Upper lobe of right lung (tissue), 1 donor: ENCODE measurements at regions not wholly inside any gene's neighbourhood (a gene's known extent, or its start where the extent isn't known, plus 50 kb on each side); places are given as distances from the start of the nearest gene placed in this dataset.
A peak's percentile ranks its signal among the peaks of the same experiment; 100 is the strongest.
"Not testable (repeated sequence)": the region's sequence is repeated elsewhere in the genome, so short reads cannot be mapped to it uniquely, and the experiment has no call there.

ENCODE experiments used
- ATAC-seq: fragments of 200-7000 bp; cut with Tn5 transposase; one replicate; pipeline ENCODE4 v1.9.1; 2020; ENCODE audit warnings: mild to moderate bottlenecking, moderate library complexity
- DNase-seq: peaks from one replicate; pipeline ENCODE4 v3.0.0-alpha.2; 2020
- H3K27ac ChIP-seq: fragments of 200-600 bp; one replicate; pipeline ENCODE4 v1.8.0; 2022
- H3K27me3 ChIP-seq: fragments of 200-600 bp; one replicate; pipeline ENCODE4 v1.8.0; 2022; ENCODE audit warnings: mild to moderate bottlenecking
- H3K36me3 ChIP-seq: fragments of 200-600 bp; one replicate; pipeline ENCODE4 v1.8.0; 2022
- H3K4me1 ChIP-seq: fragments of 200-600 bp; one replicate; pipeline ENCODE4 v1.8.0; 2022
- H3K4me3 ChIP-seq: fragments of 200-600 bp; one replicate; pipeline ENCODE4 v1.8.0; 2022; ENCODE audit warnings: mild to moderate bottlenecking
- H3K9me3 ChIP-seq: fragments of 200-600 bp; one replicate; pipeline ENCODE4 v1.8.0; 2022
- intact Hi-C: fragments of 100-400 bp; cut with DNase I; formaldehyde crosslinking; loops from one replicate; pipeline ENCODE4 v1.11.0; 2022
- TF ChIP-seq, protein P1 (sequence below): fragments of 200-600 bp; IDR thresholded peaks from one replicate; pipeline ENCODE4 v1.8.0; 2022; ENCODE audit warnings: antibody characterized with exemption
- donor health status: DM: no; HTN: yes; CAD: no; lungs with severe emphysema.

GRCh38 chr12:9473638-9474037, 134.1 kb downstream of the KLRB1 start:
- H3K4me3 ChIP-seq, H3K27me3 ChIP-seq, intact Hi-C loops, H3K4me1 ChIP-seq, H3K27ac ChIP-seq, H3K36me3 ChIP-seq, H3K9me3 ChIP-seq, ATAC-seq, DNase-seq: not testable (repeated sequence)

DNA sequence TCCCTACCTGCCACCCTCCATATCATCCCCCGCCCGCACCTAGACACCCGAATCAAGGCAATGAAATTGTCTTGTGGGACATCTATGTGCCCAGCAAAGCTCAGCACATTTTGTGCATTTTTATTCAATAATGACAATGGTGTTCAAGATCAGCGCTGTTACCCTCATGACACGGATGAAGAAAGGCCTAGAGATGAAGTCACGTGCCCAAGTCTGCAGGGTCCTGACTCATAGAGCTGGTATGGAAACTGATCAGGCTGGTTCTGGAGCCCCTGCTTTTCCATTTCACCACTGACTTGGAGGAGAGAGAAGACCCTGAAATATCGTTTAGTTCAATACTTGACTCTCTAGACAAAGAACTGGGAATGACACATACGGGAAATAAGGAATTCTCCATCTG, 136.2 kb downstream of the KLRB1 start:
- intact Hi-C loops, H3K4me3 ChIP-seq, H3K4me1 ChIP-seq, H3K27ac ChIP-seq, H3K36me3 ChIP-seq, ATAC-seq, H3K9me3 ChIP-seq, DNase-seq, H3K27me3 ChIP-seq: not testable (repeated sequence)

- H3K36me3 ChIP-seq, H3K4me3 ChIP-seq, H3K27ac ChIP-seq, H3K27me3 ChIP-seq, H3K9me3 ChIP-seq, ATAC-seq, DNase-seq, H3K4me1 ChIP-seq, intact Hi-C loops: not testable (repeated sequence)
These were observed 137.3 kb downstream of the KLRB1 start for GRCh38 chr12:9470367-9470766.

GRCh38 chr12:9469956-9470355, 137.8 kb downstream of the KLRB1 start:
- ATAC-seq, H3K27ac ChIP-seq, H3K36me3 ChIP-seq, H3K27me3 ChIP-seq, DNase-seq, H3K4me3 ChIP-seq, H3K4me1 ChIP-seq, H3K9me3 ChIP-seq, intact Hi-C loops: not testable (repeated sequence)

GRCh38 chr12:9469463-9469862, 138.3 kb downstream of the KLRB1 start:
- H3K36me3 ChIP-seq, H3K27me3 ChIP-seq, H3K4me1 ChIP-seq, H3K9me3 ChIP-seq, H3K27ac ChIP-seq, ATAC-seq, DNase-seq, intact Hi-C loops, H3K4me3 ChIP-seq: not testable (repeated sequence)

- H3K9me3 ChIP-seq, H3K36me3 ChIP-seq, H3K27ac ChIP-seq, H3K4me3 ChIP-seq, DNase-seq, intact Hi-C loops, H3K4me1 ChIP-seq, H3K27me3 ChIP-seq: not testable (repeated sequence)
- peak; percentile 59 for ATAC-seq
- TF ChIP-seq, protein P1, sequence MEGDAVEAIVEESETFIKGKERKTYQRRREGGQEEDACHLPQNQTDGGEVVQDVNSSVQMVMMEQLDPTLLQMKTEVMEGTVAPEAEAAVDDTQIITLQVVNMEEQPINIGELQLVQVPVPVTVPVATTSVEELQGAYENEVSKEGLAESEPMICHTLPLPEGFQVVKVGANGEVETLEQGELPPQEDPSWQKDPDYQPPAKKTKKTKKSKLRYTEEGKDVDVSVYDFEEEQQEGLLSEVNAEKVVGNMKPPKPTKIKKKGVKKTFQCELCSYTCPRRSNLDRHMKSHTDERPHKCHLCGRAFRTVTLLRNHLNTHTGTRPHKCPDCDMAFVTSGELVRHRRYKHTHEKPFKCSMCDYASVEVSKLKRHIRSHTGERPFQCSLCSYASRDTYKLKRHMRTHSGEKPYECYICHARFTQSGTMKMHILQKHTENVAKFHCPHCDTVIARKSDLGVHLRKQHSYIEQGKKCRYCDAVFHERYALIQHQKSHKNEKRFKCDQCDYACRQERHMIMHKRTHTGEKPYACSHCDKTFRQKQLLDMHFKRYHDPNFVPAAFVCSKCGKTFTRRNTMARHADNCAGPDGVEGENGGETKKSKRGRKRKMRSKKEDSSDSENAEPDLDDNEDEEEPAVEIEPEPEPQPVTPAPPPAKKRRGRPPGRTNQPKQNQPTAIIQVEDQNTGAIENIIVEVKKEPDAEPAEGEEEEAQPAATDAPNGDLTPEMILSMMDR, result peak; percentile 47
These were observed 138.7 kb downstream of the KLRB1 start for GRCh38 chr12:9468998-9469397.

GRCh38 chr12:9468144-9468543, 139.6 kb downstream of the KLRB1 start:
- H3K27ac ChIP-seq, H3K9me3 ChIP-seq, ATAC-seq, H3K36me3 ChIP-seq, H3K4me3 ChIP-seq, intact Hi-C loops, H3K27me3 ChIP-seq, DNase-seq, H3K4me1 ChIP-seq: not testable (repeated sequence)

DNA sequence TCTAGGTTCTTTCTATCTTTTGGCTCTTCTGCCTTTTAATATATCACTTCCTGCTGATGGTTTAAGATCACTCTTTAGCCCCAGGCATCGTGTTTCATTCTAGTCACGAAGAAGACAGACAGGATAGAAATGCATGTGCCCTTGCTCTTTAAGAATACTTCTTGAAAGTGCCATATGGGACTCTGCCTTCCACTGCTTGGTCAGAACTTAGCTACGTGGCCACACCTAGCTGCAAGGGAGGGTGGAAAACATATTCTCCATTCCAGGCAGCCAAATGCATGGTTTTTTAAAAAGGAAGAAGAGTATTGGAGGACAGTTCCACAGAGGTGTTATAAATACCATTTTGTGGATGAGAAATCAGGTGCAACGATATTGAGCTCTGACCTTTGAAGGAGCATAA, 143.3 kb downstream of the KLRB1 start:
- H3K36me3 ChIP-seq, result no peaks in the 10 kb centered on the region
- H3K4me1 ChIP-seq, result no peaks in the 10 kb centered on the region
- intact Hi-C loops, result no loop called here
- DNase-seq, result no peak
- no peaks in the 10 kb centered on the region for H3K27me3 ChIP-seq
- no peak for ATAC-seq
- H3K9me3 ChIP-seq, result no peaks in the 10 kb centered on the region
- H3K27ac ChIP-seq, result no peak overlapping the region
- no peak overlapping the region for H3K4me3 ChIP-seq
- TF ChIP-seq, protein P1, result no peak

- H3K4me1 ChIP-seq, intact Hi-C loops, H3K27me3 ChIP-seq, H3K27ac ChIP-seq, DNase-seq, ATAC-seq, H3K9me3 ChIP-seq, H3K36me3 ChIP-seq, H3K4me3 ChIP-seq: not testable (repeated sequence)
These were observed 152.2 kb downstream of the KLRB1 start for GRCh38 chr12:9455516-9455915.

- H3K4me1 ChIP-seq, DNase-seq, ATAC-seq, intact Hi-C loops, H3K27ac ChIP-seq, H3K36me3 ChIP-seq, H3K9me3 ChIP-seq, H3K27me3 ChIP-seq, H3K4me3 ChIP-seq: not testable (repeated sequence)
These were observed 153.7 kb downstream of the KLRB1 start for GRCh38 chr12:9454021-9454420.

DNA sequence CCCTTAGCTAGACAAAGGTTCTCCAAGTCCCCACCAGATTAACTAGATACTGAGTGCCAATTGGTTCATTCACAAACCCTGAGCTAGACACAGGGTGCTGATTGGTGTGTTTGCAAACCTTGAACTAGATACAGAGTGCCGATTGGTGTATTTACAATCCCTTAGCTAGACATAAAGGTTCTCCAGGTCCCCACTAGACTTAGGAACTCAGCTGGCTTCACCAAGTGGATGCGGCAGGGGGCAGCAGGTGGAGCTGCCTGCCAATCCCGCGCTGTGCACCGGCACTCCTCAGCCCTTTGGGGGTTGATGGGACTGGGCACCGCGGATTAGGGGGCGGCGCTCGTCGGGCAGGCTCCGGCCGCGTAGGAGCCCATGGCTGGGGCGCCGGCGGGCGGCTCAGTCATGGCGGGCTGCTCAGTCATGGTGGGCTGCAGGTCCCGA, 157.6 kb downstream of the KLRB1 start:
- H3K27me3 ChIP-seq, H3K36me3 ChIP-seq, H3K27ac ChIP-seq, ATAC-seq, H3K4me1 ChIP-seq, H3K4me3 ChIP-seq, H3K9me3 ChIP-seq, intact Hi-C loops, DNase-seq: not testable (repeated sequence)

DNA sequence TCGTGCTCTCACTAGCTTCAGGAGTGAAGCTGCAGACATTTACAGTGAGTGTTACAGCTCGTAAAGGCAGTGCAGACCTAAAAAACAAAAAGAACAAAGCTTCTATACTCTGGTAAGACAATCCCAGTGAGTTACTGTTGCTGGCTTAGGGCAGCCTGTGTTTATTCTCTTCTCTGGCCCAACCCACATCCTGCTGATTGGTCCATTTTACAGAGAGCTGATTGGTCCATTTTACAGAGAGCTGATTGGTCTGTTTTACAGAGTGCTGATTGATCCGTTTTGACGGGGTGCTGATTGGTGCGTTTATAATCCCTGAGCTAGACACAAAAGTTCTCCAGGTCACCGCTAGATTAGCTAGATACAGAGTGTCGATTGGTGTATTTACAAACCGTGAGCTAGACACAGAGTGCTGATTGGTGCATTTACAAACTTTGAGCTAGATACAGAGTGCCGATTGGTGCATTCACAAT, 158.0 kb downstream of the KLRB1 start:
- ATAC-seq, H3K36me3 ChIP-seq, H3K27ac ChIP-seq, H3K27me3 ChIP-seq, DNase-seq, H3K4me1 ChIP-seq, intact Hi-C loops, H3K9me3 ChIP-seq, H3K4me3 ChIP-seq: not testable (repeated sequence)
